ENCODE measurements at regions not wholly inside any gene's neighbourhood (a gene's known extent, or its start where the extent isn't known, plus 50 kb on each side); places are given as distances from the start of the nearest gene placed in this dataset.

GRCh38 chr12:87169010-87169409 is 860.2 kb downstream of the C12orf50 start:
- DNase-seq (ENCODE audit: low read depth): no peak
- H3K4me3 ChIP-seq (ENCODE audit: low read depth, low read length): no peak overlapping the region
- TF ChIP-seq CTCF (IDR thresholded peaks at IDR 0.05; ENCODE audit: control insufficient read depth, extremely low read depth, insufficient read depth): no peak

DNA sequence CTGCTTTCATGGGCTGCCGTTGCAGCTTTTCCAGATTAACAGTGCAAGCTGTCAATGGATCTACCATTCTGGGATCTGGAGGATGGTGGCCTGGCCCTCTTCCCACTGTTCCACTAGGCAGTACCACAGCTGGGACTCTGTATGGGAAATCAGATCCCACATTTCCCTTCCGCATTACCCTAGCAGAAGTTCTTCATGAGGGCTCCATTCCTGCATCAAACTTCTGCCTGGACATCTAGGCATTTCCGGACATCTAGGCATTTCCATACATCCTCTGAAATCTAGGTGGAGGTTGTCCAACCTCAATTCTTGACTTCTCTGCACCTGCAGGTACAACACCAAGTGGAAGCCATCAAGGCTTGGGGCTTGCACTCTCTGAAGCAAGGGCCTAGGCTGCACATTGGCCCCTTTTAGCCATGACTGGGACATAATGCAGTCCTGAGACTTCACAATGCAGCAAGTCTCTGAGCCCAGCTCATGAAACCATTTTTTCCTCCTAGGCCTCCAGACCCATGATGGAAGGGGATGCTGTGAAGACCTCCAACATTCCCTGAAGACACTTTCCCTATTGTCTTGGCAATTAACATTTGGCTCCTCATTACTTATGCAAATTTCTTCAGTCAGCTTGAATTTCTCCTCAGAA is 863.3 kb downstream of the C12orf50 start:
- no peak for DNase-seq (ENCODE audit: low read depth)
- H3K4me3 ChIP-seq (ENCODE audit: low read depth, low read length): no peak overlapping the region
- TF ChIP-seq CTCF (IDR thresholded peaks at IDR 0.05; ENCODE audit: control insufficient read depth, extremely low read depth, insufficient read depth): no peak

GRCh38 chr12:87163122-87163521 is 866.1 kb downstream of the C12orf50 start:
- no peak for DNase-seq (ENCODE audit: low read depth)
- H3K4me3 ChIP-seq (ENCODE audit: low read depth, low read length): no peak overlapping the region
- TF ChIP-seq CTCF (IDR thresholded peaks at IDR 0.05; ENCODE audit: control insufficient read depth, extremely low read depth, insufficient read depth): no peak

- H3K4me3 ChIP-seq (ENCODE audit: low read depth, low read length): no peak overlapping the region
- peak; percentile 59 for DNase-seq (ENCODE audit: low read depth)
- TF ChIP-seq CTCF (IDR thresholded peaks at IDR 0.05; ENCODE audit: control insufficient read depth, extremely low read depth, insufficient read depth): no peak
Measured at GRCh38 chr12:87160848-87161601, 868.2 kb downstream of the C12orf50 start.

- no peak overlapping the region for H3K4me3 ChIP-seq (ENCODE audit: low read depth, low read length)
- no peak for TF ChIP-seq CTCF (IDR thresholded peaks at IDR 0.05; ENCODE audit: control insufficient read depth, extremely low read depth, insufficient read depth)
- no peak for DNase-seq (ENCODE audit: low read depth)
Measured at GRCh38 chr12:87157791-87158190, 871.4 kb downstream of the C12orf50 start.

DNA sequence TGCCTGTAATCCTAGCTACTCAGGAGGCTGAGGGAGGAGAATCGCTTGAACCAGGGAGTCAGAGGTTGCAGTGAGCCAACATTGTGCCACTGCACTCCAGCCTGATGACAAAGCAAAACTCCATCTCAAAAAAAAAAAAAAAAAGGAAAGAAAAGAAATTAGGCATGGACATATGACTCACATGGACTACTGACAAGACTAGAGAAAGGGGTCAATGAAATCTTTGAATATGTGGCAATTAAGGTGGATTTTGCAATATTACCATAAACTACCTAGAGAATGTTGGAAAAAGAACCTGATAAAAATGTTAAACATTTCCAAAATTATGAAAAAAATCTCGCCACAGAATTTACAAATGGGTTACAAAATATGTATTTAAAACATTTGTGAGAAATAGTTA is 873.6 kb downstream of the C12orf50 start:
- TF ChIP-seq CTCF (IDR thresholded peaks at IDR 0.05; ENCODE audit: control insufficient read depth, extremely low read depth, insufficient read depth): no peak
- no peak for DNase-seq (ENCODE audit: low read depth)
- no peak overlapping the region for H3K4me3 ChIP-seq (ENCODE audit: low read depth, low read length)
